Fibroblast of gingiva (primary cell): ENCODE measurements at regions not wholly inside any gene's neighbourhood (a gene's known extent, or its start where the extent isn't known, plus 50 kb on each side); places are given as distances from the start of the nearest gene placed in this dataset.
A peak's percentile ranks its signal among the peaks of the same experiment; 100 is the strongest.

Experiments used
- DNase-seq: peaks from one replicate; pipeline ENCODE4 v3.0.0-alpha.2; 2011; ENCODE audit warnings: low read depth

- DNase-seq = peak; percentile 59
Measured at GRCh38 chr2:18311420-18312195, 248.8 kb downstream of the RDH14 start.

GRCh38 chr2:18309627-18310026 lies 250.8 kb downstream of the RDH14 start:
- DNase-seq = no peak

- DNase-seq = no peak
Measured at GRCh38 chr2:18309188-18309587, 251.3 kb downstream of the RDH14 start.

GRCh38 chr2:18304849-18305248 lies 255.6 kb downstream of the RDH14 start:
- DNase-seq = no peak

GRCh38 chr2:18301421-18302139 lies 258.9 kb downstream of the RDH14 start:
- no peak for DNase-seq

- DNase-seq = no peak
Measured at GRCh38 chr2:18299423-18300212, 260.8 kb downstream of the RDH14 start.

GRCh38 chr2:18297534-18298058 lies 262.9 kb downstream of the RDH14 start:
- DNase-seq = no peak

- no peak for DNase-seq
Measured at GRCh38 chr2:18290386-18290785, 270.1 kb downstream of the RDH14 start.

GRCh38 chr2:18286897-18287296 lies 273.6 kb downstream of the RDH14 start:
- DNase-seq = no peak

GRCh38 chr2:18284331-18284730 lies 276.1 kb downstream of the RDH14 start:
- peak; percentile 58 for DNase-seq

- DNase-seq = no peak
Measured at GRCh38 chr2:18282026-18282425, 278.4 kb downstream of the RDH14 start.

GRCh38 chr2:18276583-18277075 lies 283.8 kb downstream of the RDH14 start:
- no peak for DNase-seq

- DNase-seq = no peak
Measured at GRCh38 chr2:18273205-18273604, 287.2 kb downstream of the RDH14 start.

- no peak for DNase-seq
Measured at GRCh38 chr2:18272148-18272494, 288.3 kb downstream of the RDH14 start.

- no peak for DNase-seq
Measured at GRCh38 chr2:18271370-18272147, 288.9 kb downstream of the RDH14 start.

GRCh38 chr2:18268400-18268799 lies 292.1 kb downstream of the RDH14 start:
- peak; percentile 3 for DNase-seq

- no peak for DNase-seq
Measured at GRCh38 chr2:18267501-18267900, 293.0 kb downstream of the RDH14 start.

GRCh38 chr2:18266699-18267098 lies 293.8 kb downstream of the RDH14 start:
- peak; percentile 28 for DNase-seq

- DNase-seq = no peak
Measured at GRCh38 chr2:18265614-18266586, 294.6 kb downstream of the RDH14 start.

- peak; percentile 10 for DNase-seq
Measured at GRCh38 chr2:18262601-18263000, 297.9 kb downstream of the RDH14 start.
